Endothelial cell of umbilical vein (primary cell): ENCODE measurements at regions not wholly inside any gene's neighbourhood (a gene's known extent, or its start where the extent isn't known, plus 50 kb on each side); places are given as distances from the start of the nearest gene placed in this dataset.
A peak's percentile ranks its signal among the peaks of the same experiment; 100 is the strongest.

Source experiments
- BruUV-seq: library from RNA; stranded (reverse); fragments of 400-500 nt; replicated peaks from 2 replicates; lab custom pipeline; 2021; lab: Mats Ljungman, UMichigan
- CTCF ChIA-PET: fragments of 300-600, 350-600 bp; sonication (Branson Sonifier 250); formaldehyde crosslinking; loops from one replicate; lab custom pipeline; 2021; ENCODE audit warnings: antibody characterized with exemption, inconsistent platforms; lab: Charles Lee
- POLR2A ChIA-PET: fragments of 300-600, 350-600 bp; sonication (Branson Sonifier 250); formaldehyde crosslinking; loops from one replicate; lab custom pipeline; 2021; ENCODE audit warnings: antibody characterized with exemption, inconsistent platforms; lab: Charles Lee
- DNase-seq: peaks from one replicate; pipeline ENCODE4 v3.0.0-alpha.2; 2011; ENCODE audit warnings: low read depth, low spot score
- FAIRE-seq: peaks from 2 replicates; lab custom pipeline; 2011; peaks lifted over from hg19 to GRCh38; lab: Jason Lieb, UNC
- H2AFZ ChIP-seq: 2 replicates; pipeline ENCODE4 v1.6.0; 2012; ENCODE audit warnings: low read depth, low read length, control low read depth, inconsistent platforms
- H3K27ac ChIP-seq: 2 replicates; pipeline ENCODE4 v1.5.1; 2011; ENCODE audit warnings: low read depth, mild to moderate bottlenecking, control low read depth, low read length, moderate library complexity; ENCODE audit not compliant: insufficient read depth
- H3K27me3 ChIP-seq, 2 experiments: 2 replicates each; pipeline versions ENCODE4 v1.6.0 to v1.6.1; 2011; ENCODE audit warnings: low read length in 2 of 2, mixed read lengths in 1 of 2; ENCODE audit not compliant: control insufficient read depth in 2 of 2, insufficient read depth in 2 of 2
- H3K36me3 ChIP-seq, 2 experiments: 2 replicates in 1 of 2; 3 replicates in 1 of 2; pipeline ENCODE4 v1.5.1; 2011; ENCODE audit warnings: low read length in 2 of 2, mild to moderate bottlenecking in 1 of 2, moderate library complexity in 1 of 2; ENCODE audit not compliant: control insufficient read depth in 2 of 2, insufficient read depth in 2 of 2; ENCODE audit errors: extremely low read depth in 1 of 2
- H3K4me1 ChIP-seq: 3 replicates; pipeline ENCODE4 v1.5.1; 2011; ENCODE audit warnings: mild to moderate bottlenecking, low read length; ENCODE audit not compliant: control insufficient read depth, insufficient read depth; ENCODE audit errors: extremely low read depth
- H3K4me2 ChIP-seq: 2 replicates; pipeline ENCODE4 v1.6.1; 2011; ENCODE audit warnings: low read length, control low read depth, mixed read lengths; ENCODE audit not compliant: insufficient read depth
- H3K4me3 ChIP-seq, 3 experiments: fragments of 200-600 bp in 1 of 3; sonication (generic), shearing (Covaris generic) in 1 of 3; replicated peaks in 1 of 3; 2 replicates each; pipeline ENCODE4 v1.5.1; 2011 to 2016; ENCODE audit warnings: control low read depth in 3 of 3, low read length in 3 of 3, mild to moderate bottlenecking in 2 of 3, inconsistent platforms in 1 of 3, low read depth in 1 of 3, moderate library complexity in 1 of 3; ENCODE audit not compliant: insufficient read depth in 1 of 3
- H3K79me2 ChIP-seq: 2 replicates; pipeline ENCODE4 v1.6.0; 2012; ENCODE audit warnings: low read length, inconsistent platforms; ENCODE audit not compliant: control insufficient read depth, insufficient read depth
- H3K9ac ChIP-seq: replicated peaks from 2 replicates; pipeline ENCODE3; 2011; ENCODE audit warnings: low read length, control low read depth; ENCODE audit not compliant: insufficient read depth; ENCODE audit errors: extremely low read depth
- H3K9me1 ChIP-seq: replicated peaks from 3 replicates; pipeline ENCODE4 v1.6.0; 2011; ENCODE audit warnings: mild to moderate bottlenecking, low read length; ENCODE audit not compliant: control insufficient read depth, insufficient read depth; ENCODE audit errors: extremely low read depth
- H3K9me3 ChIP-seq: replicated peaks from 2 replicates; pipeline ENCODE4 v1.5.1; 2012; ENCODE audit warnings: low read length, inconsistent platforms; ENCODE audit not compliant: control insufficient read depth, insufficient read depth
- H4K20me1 ChIP-seq: replicated peaks from 2 replicates; pipeline ENCODE3; 2011; ENCODE audit warnings: mild to moderate bottlenecking, low read length; ENCODE audit not compliant: control insufficient read depth, insufficient read depth; ENCODE audit errors: extremely low read depth
- CTCF ChIP-seq, 2 donors: IDR thresholded peaks; 1 replicate in 1 of 2; 2 replicates in 1 of 2; pipeline ENCODE4 v1.5.1; 2011; ENCODE audit warnings: low read length in 2 of 2, mild to moderate bottlenecking in 2 of 2, moderate library complexity in 2 of 2, control low read depth in 1 of 2, inconsistent platforms in 1 of 2, low read depth in 1 of 2; ENCODE audit not compliant: insufficient read depth in 1 of 2; ENCODE audit errors: extremely low read depth in 1 of 2
- EZH2 ChIP-seq: IDR thresholded peaks from 2 replicates; pipeline ENCODE4 v1.6.1; 2012; ENCODE audit warnings: borderline replicate concordance, low read depth, mild to moderate bottlenecking, moderate library complexity, low read length, inconsistent platforms; ENCODE audit not compliant: severe bottlenecking
- FOS ChIP-seq: IDR thresholded peaks from 2 replicates; pipeline ENCODE4 v1.6.1; 2011; ENCODE audit warnings: mild to moderate bottlenecking, low read length, moderate library complexity, borderline replicate concordance; ENCODE audit not compliant: insufficient read depth
- GATA2 ChIP-seq: IDR thresholded peaks from 2 replicates; pipeline ENCODE4 v1.7.0; 2011; ENCODE audit warnings: low read depth, mild to moderate bottlenecking, moderate library complexity, mixed read lengths, low read length; ENCODE audit not compliant: insufficient read length, insufficient read depth
- JUN ChIP-seq: IDR thresholded peaks from 2 replicates; pipeline ENCODE4 v1.6.1; 2011; ENCODE audit warnings: borderline replicate concordance, low read depth; ENCODE audit not compliant: insufficient read length, insufficient read depth
- MAX ChIP-seq: IDR thresholded peaks from 2 replicates; pipeline ENCODE4 v1.6.1; 2011; ENCODE audit not compliant: insufficient read depth, insufficient read length
- MYC ChIP-seq: IDR thresholded peaks from one replicate; pipeline ENCODE4 v1.6.1; 2011; ENCODE audit warnings: mild to moderate bottlenecking, low read depth, low read length
- POLR2A ChIP-seq: IDR thresholded peaks from 2 replicates; pipeline ENCODE4 v1.6.1; 2012; ENCODE audit warnings: low read depth, mild to moderate bottlenecking, control low read depth, low read length
- POLR2AphosphoS5 ChIP-seq: IDR thresholded peaks from 2 replicates; pipeline ENCODE4 v1.6.1; 2012; ENCODE audit warnings: low read depth, mild to moderate bottlenecking, control low read depth, low read length, moderate library complexity; ENCODE audit not compliant: insufficient read depth
- dilution Hi-C: fragments of 300-500 bp; cut with MboI; formaldehyde crosslinking; loops from one replicate; pipeline ENCODE4 v1.15.0; 2019; ENCODE audit warnings: low sequenced_read_pairs; ENCODE audit not compliant: extremely low pct_ligation_motif_present
- intact Hi-C: fragments of 100-400 bp; cut with micrococcal nuclease; formaldehyde crosslinking; loops from one replicate; pipeline ENCODE4 v1.10.0; 2022

GRCh38 chr18:71426441-71426840 lies 1117.7 kb downstream of the CBLN2 start:
- Histone ChIP-seq H3K9me3 (no peaks in the 10 kb centered on the region), H3K27me3 (no peaks in the 10 kb centered on the region), H2AFZ (no peak overlapping the region), H3K4me2 (no peak overlapping the region), H3K36me3 (no peaks in the 10 kb centered on the region), H3K27ac (no peak overlapping the region), H3K9ac (no peak overlapping the region), H4K20me1 (no peaks in the 10 kb centered on the region), H3K79me2 (no peaks in the 10 kb centered on the region), H3K4me3 (no peak overlapping the region), H3K4me1 (peaks cover 5% of the 10 kb centered on the region), H3K9me1 (no peaks in the 10 kb centered on the region)
- no peak for DNase-seq
- POLR2A ChIA-PET: no interaction called here
- CTCF ChIA-PET: interaction anchor here (1.0 kb wide), 1 partner anchor 9 kb away, joined by 3 read pairs; no protein-coding TSS in a partner anchor
- no peak for FAIRE-seq
- intact Hi-C loops: no loop called here
- TF ChIP-seq CTCF (IDR thresholded peaks at IDR 0.05; ENCODE audit: extremely low read depth in 1 of 2, insufficient read depth in 1 of 2, low read depth in 1 of 2, low read length in 2 of 2) (peak in 1 of 2 donors; percentile 4), MYC (no peak)
- dilution Hi-C loops: no loop called here
- no TSS peak for BruUV-seq

- Histone ChIP-seq H3K9me1 (no peaks in the 10 kb centered on the region), H3K4me2 (no peak overlapping the region), H3K9ac (no peak overlapping the region), H3K4me3 (no peak overlapping the region), H3K27me3 (no peaks in the 10 kb centered on the region), H3K79me2 (no peaks in the 10 kb centered on the region), H4K20me1 (no peaks in the 10 kb centered on the region), H3K9me3 (no peaks in the 10 kb centered on the region), H3K27ac (no peak overlapping the region), H2AFZ (no peak overlapping the region), H3K4me1 (no peaks in the 10 kb centered on the region), H3K36me3 (no peaks in the 10 kb centered on the region)
- BruUV-seq: no TSS peak
- POLR2A ChIA-PET: no interaction called here
- DNase-seq (no peak), FAIRE-seq (no peak)
- CTCF ChIA-PET: interaction anchor here (1.3 to 2.1 kb wide), 2 partner anchors 12 to 40 kb away, joined by 3 to 9 read pairs; no protein-coding TSS in a partner anchor
- TF ChIP-seq GATA2 (no peak), FOS (no peak), POLR2AphosphoS5 (no peak), POLR2A (no peak), EZH2 (no peak), MYC (no peak), JUN (no peak), MAX (no peak), CTCF (IDR thresholded peaks at IDR 0.05; ENCODE audit: extremely low read depth in 1 of 2, insufficient read depth in 1 of 2, low read depth in 1 of 2, low read length in 2 of 2) (no peak)
- dilution Hi-C loops (no loop called here), intact Hi-C loops (no loop called here)
Measured at GRCh38 chr18:71405169-71405809, 1116.4 kb downstream of the SOCS6 start.
